ENCODE measurements at regions not wholly inside any gene's neighbourhood (a gene's known extent, or its start where the extent isn't known, plus 50 kb on each side); places are given as distances from the start of the nearest gene placed in this dataset.

GRCh38 chr11:45501392-45502225 lies 163.8 kb downstream of the CHST1 start (continued):
- TF ChIP-seq FOXP1 (IDR thresholded peaks at IDR 0.05) (no peak), FOXP1 (CRISPR knock-in tag; IDR thresholded peaks at IDR 0.05) (0 out of 2 replicates have a peak, but pooled peaks have one; percentile 10), BRCA1 (CRISPR knock-in tag; IDR thresholded peaks at IDR 0.05) (no peak), HMGXB3 (CRISPR knock-in tag; IDR thresholded peaks at IDR 0.05; ENCODE audit: borderline replicate concordance) (no peak), ZNF292 (CRISPR knock-in tag; IDR thresholded peaks at IDR 0.05; ENCODE audit: borderline replicate concordance, low read depth) (peak; percentile 71; the same call in 1 of the 2 replicates), U2AF2 (IDR thresholded peaks at IDR 0.05; ENCODE audit: low read depth, low read length) (no peak), ZBTB49 (CRISPR knock-in tag; IDR thresholded peaks at IDR 0.05; ENCODE audit: borderline replicate concordance) (no peak), HDAC2 (CRISPR knock-in tag; IDR thresholded peaks at IDR 0.05) (0 out of 2 replicates have a peak, but pooled peaks have one; percentile 31), ZNF770 (CRISPR knock-in tag; IDR thresholded peaks at IDR 0.05) (peak; percentile 23; the same call in 1 of the 2 replicates), NR2F1 (CRISPR knock-in tag; IDR thresholded peaks at IDR 0.05) (no peak), FOXA1 (IDR thresholded peaks at IDR 0.05) (no peak), FOXA1 (CRISPR knock-in tag; IDR thresholded peaks at IDR 0.05) (0 out of 2 replicates have a peak, but pooled peaks have one; percentile 23), LBX2 (CRISPR knock-in tag; IDR thresholded peaks at IDR 0.05; ENCODE audit: borderline replicate concordance) (no peak), CBX5 (CRISPR knock-in tag; IDR thresholded peaks at IDR 0.05; ENCODE audit: borderline replicate concordance) (no peak), ZBTB2 (CRISPR knock-in tag; IDR thresholded peaks at IDR 0.05; ENCODE audit: low read depth) (no peak), SKI (IDR thresholded peaks at IDR 0.05; ENCODE audit: partially characterized antibody) (peak; percentile 28), FOXA3 (CRISPR knock-in tag; IDR thresholded peaks at IDR 0.05) (peak; percentile 64)
